DOHH2 (cell line): ENCODE measurements at regions not wholly inside any gene's neighbourhood (a gene's known extent, or its start where the extent isn't known, plus 50 kb on each side); places are given as distances from the start of the nearest gene placed in this dataset.

ENCODE experiments used
- CTCF ChIP-seq: fragments of 200-600 bp; sonication (generic); IDR thresholded peaks from one replicate; pipeline ENCODE4 v1.5.1; 2014; ENCODE audit warnings: antibody characterized with exemption, mild to moderate bottlenecking, low read depth, low read length; ENCODE audit not compliant: poor library complexity, severe bottlenecking
- EZH2phosphoT487 ChIP-seq: fragments of 200-600 bp; sonication (generic); IDR thresholded peaks from 2 replicates; pipeline ENCODE4 v1.6.1; 2017; ENCODE audit warnings: borderline replicate concordance, mild to moderate bottlenecking, antibody characterized with exemption, low read length, moderate library complexity, mixed read lengths

- TF ChIP-seq CTCF = no peak
- no peak for TF ChIP-seq EZH2phosphoT487
These were observed 67.6 kb upstream of the TBCA start for GRCh38 chr5:77843570-77844372.
